Cardiac muscle cell (in vitro differentiated cells and primary cell): ENCODE measurements at regions not wholly inside any gene's neighbourhood (a gene's known extent, or its start where the extent isn't known, plus 50 kb on each side); places are given as distances from the start of the nearest gene placed in this dataset.
"Not testable (repeated sequence)": the region's sequence is repeated elsewhere in the genome, so short reads cannot be mapped to it uniquely, and the experiment has no call there.

ENCODE experiments used
- DNase-seq, 2 donors: peaks; one replicate each; pipeline versions ENCODE4 v3.0.0 to v3.0.0-alpha.2; 2010 to 2017; ENCODE audit warnings: low read depth in 1 of 2, low spot score in 1 of 2
- H3K27ac ChIP-seq: fragments of 200-600 bp; sonication (generic); 2 replicates; pipeline ENCODE4 v1.5.1; 2016
- H3K27me3 ChIP-seq: fragments of 200-600 bp; sonication (generic); 2 replicates; pipeline ENCODE4 v1.6.0; 2016; ENCODE audit warnings: control low read depth
- H3K36me3 ChIP-seq: fragments of 200-600 bp; sonication (generic); 2 replicates; pipeline ENCODE4 v1.5.1; 2016; ENCODE audit warnings: control low read depth
- H3K4me1 ChIP-seq: fragments of 200-600 bp; sonication (generic); 2 replicates; pipeline ENCODE4 v1.8.1; 2017; ENCODE audit warnings: low read depth, mild to moderate bottlenecking, mixed run types
- H3K4me3 ChIP-seq: fragments of 200-600 bp; sonication (generic); 2 replicates; pipeline ENCODE4 v1.5.1; 2016; ENCODE audit warnings: mild to moderate bottlenecking
- H3K9me3 ChIP-seq: fragments of 200-600 bp; sonication (generic); 2 replicates; pipeline ENCODE4 v1.5.1; 2017; ENCODE audit warnings: low read depth, mild to moderate bottlenecking, control low read depth
- TF ChIP-seq, protein P1 (sequence below): IDR thresholded peaks from 2 replicates; pipeline ENCODE4 v1.5.1; 2012; ENCODE audit warnings: low read depth, mild to moderate bottlenecking, low read length

DNA sequence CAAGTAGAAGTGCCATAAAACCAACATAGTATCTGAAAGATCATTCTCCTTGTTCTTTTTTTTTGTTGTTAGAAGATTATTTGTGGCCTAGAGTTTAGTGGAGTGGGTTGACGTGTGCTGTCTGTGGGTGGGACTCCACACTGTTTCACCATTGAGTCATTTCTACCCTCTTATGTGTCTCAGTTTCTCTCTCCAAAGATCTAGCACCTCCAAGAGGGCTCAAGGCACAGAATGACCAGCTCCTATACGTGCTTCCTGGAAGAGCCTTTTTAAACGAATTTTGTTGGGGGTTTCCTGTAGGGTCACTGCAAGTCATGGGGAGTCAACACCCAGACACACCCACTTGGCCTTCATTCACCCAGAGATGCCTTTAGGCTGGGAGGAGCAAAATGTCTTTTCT is 150.1 kb downstream of the KLF8 start:
- Histone ChIP-seq H3K4me1 (no peaks in the 10 kb centered on the region), H3K36me3 (no peaks in the 10 kb centered on the region), H3K9me3 (no peaks in the 10 kb centered on the region), H3K4me3 (no peak overlapping the region), H3K27me3 (no peaks in the 10 kb centered on the region), H3K27ac (no peak overlapping the region)
- DNase-seq, result no peak
- TF ChIP-seq, protein P1, sequence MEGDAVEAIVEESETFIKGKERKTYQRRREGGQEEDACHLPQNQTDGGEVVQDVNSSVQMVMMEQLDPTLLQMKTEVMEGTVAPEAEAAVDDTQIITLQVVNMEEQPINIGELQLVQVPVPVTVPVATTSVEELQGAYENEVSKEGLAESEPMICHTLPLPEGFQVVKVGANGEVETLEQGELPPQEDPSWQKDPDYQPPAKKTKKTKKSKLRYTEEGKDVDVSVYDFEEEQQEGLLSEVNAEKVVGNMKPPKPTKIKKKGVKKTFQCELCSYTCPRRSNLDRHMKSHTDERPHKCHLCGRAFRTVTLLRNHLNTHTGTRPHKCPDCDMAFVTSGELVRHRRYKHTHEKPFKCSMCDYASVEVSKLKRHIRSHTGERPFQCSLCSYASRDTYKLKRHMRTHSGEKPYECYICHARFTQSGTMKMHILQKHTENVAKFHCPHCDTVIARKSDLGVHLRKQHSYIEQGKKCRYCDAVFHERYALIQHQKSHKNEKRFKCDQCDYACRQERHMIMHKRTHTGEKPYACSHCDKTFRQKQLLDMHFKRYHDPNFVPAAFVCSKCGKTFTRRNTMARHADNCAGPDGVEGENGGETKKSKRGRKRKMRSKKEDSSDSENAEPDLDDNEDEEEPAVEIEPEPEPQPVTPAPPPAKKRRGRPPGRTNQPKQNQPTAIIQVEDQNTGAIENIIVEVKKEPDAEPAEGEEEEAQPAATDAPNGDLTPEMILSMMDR, result no peak

DNA sequence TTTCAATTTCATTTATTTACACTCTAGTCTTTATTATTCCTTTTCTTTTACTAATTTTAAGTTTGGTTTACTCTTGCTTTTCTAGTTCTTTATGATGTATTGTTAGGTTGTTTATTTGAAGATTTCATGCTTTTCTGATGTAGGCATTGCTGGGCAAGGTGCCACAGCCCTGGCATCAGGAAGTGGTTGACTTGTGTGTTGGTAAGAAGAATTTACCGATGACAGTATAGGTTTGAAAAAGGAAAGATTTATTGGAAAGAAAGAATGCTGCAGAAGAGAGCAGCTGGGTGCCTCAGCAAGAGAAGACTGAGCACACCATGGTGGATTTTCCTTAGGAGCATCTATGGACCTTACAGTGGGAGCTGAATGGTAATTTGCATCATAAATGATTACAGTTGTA is 153.2 kb downstream of the KLF8 start:
- TF ChIP-seq, protein P1, result no peak
- no peaks in the 10 kb centered on the region for H3K9me3 ChIP-seq
- H3K36me3 ChIP-seq, result no peaks in the 10 kb centered on the region
- H3K4me1 ChIP-seq, result no peaks in the 10 kb centered on the region
- H3K27ac ChIP-seq, result no peak overlapping the region
- H3K27me3 ChIP-seq, result no peaks in the 10 kb centered on the region
- DNase-seq, result no peak
- no peak overlapping the region for H3K4me3 ChIP-seq

DNA sequence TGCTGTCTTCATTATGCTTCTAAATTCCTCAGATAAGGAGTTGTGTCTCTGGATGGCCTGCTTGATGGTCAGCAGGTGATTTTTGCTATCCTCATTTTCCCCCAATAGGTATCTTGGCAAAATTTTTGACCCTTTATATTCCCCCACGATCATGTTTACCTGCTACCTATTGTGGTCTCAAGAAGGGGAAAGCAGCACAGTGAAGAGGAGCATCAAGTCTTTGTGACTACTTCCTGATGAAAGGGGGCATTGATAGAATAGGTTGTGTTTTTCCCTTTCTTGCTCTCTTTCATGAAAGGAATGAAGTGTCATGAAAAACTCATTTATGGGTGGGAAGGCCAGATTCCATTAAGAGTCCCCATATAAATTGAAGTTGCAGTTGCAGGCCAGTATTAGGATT is 153.8 kb downstream of the KLF8 start:
- no peaks in the 10 kb centered on the region for H3K36me3 ChIP-seq
- TF ChIP-seq, protein P1, result no peak

DNA sequence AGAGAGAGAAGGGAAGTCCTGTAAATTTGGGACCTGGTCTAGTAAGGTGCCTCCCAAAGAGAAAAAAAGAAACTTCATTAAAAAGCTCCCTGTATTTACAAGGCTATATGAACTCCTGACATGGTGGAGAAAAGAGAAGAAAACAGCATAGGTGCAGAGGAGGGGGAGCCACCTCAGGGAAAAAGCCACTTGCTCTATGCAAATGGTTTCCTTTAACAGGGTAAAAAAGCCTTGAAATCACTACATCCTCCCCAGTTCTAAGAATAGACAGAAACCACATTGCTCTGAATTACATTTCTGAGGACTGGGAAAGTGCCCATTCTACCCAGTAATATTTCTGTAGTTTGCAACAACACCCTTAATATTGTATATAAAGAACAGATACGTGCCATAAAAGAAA is 165.5 kb downstream of the KLF8 start:
- DNase-seq, result no peak
- no peaks in the 10 kb centered on the region for H3K36me3 ChIP-seq
- H3K9me3 ChIP-seq, result no peaks in the 10 kb centered on the region
- H3K4me3 ChIP-seq, result no peak overlapping the region
- no peaks in the 10 kb centered on the region for H3K4me1 ChIP-seq
- TF ChIP-seq, protein P1, result no peak
- H3K27ac ChIP-seq, result no peak overlapping the region
- H3K27me3 ChIP-seq, result no peaks in the 10 kb centered on the region

More for the DNA sequence above, 153.8 kb downstream of the KLF8 start:
- H3K27me3 ChIP-seq, result no peaks in the 10 kb centered on the region
- H3K9me3 ChIP-seq, result no peaks in the 10 kb centered on the region
- no peak overlapping the region for H3K4me3 ChIP-seq
- H3K27ac ChIP-seq, result no peak overlapping the region
- H3K4me1 ChIP-seq, result no peaks in the 10 kb centered on the region
- DNase-seq, result no peak

DNA sequence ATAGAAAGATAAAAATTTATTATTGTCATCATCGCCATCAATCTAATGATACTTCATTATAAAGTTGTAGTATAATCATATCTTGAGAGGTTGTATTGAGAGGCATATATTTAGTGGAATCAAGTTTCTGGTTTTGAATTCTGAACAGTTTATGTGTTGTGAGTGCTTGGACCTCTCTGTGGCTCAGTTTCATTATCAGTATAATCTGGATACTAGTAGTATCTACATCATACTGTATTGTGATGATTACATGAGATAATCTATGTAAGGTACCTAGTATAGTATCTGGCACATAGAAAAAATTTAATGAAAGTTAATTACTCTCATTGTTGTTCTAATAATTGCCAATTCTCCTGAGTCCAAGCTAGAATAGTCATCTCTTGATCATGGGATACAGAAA is 161.2 kb upstream of the UBQLN2 start:
- Histone ChIP-seq H3K36me3 (no peaks in the 10 kb centered on the region), H3K4me3 (no peak overlapping the region), H3K27me3 (no peaks in the 10 kb centered on the region), H3K9me3 (no peaks in the 10 kb centered on the region), H3K4me1 (no peaks in the 10 kb centered on the region), H3K27ac (no peak overlapping the region)
- TF ChIP-seq, protein P1, result no peak
- no peak for DNase-seq

DNA sequence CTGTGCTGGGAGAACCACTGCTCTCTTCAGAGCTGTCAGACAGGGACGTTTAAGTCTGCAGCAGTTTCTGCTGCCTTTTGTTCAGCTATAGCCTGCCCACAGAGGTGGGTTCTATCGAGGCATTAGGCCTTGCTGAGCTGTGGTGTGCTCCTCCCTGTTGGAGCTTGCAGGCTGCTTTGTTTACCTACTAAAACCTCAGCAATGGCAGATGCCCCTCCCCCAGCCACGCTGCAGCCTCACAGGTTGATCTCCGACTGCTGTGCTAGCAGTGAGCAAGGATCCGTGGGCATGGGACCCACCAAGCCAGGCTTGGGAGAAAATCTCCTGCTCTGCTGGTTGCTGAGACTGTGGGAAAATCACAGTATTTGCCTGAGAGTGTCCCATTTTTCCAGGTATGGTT is 133.8 kb upstream of the UBQLN2 start:
- Histone ChIP-seq H3K4me1 (no peaks in the 10 kb centered on the region), H3K9me3 (no peaks in the 10 kb centered on the region), H3K27me3 (no peaks in the 10 kb centered on the region), H3K4me3 (no peak overlapping the region), H3K36me3 (no peaks in the 10 kb centered on the region), H3K27ac (no peak overlapping the region)
- no peak for DNase-seq
- TF ChIP-seq, protein P1, result no peak

DNA sequence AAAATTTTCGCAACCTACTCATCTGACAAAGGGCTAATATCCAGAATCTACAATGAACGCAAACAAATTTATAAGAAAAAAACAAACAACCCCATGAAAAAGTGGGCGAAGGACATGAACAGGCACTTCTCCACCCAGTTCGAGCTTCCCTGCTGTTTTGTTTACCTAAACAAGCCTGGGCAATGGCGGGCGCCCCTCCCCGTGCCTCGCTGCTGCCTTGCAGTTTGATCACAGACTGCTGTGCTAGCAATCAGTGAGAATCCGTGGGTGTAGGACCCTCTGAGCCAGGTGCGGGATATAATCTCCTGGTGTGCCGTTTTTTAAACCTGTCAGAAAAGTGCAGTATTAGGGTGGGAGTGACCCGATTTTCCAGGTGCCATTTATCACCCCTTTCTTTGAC is 111.4 kb upstream of the UBQLN2 start:
- H3K36me3 ChIP-seq, H3K4me3 ChIP-seq, H3K4me1 ChIP-seq, H3K9me3 ChIP-seq, H3K27me3 ChIP-seq, DNase-seq, H3K27ac ChIP-seq: not testable (repeated sequence)
